ENCODE measurements at regions not wholly inside any gene's neighbourhood (a gene's known extent, or its start where the extent isn't known, plus 50 kb on each side); places are given as distances from the start of the nearest gene placed in this dataset.

DNA sequence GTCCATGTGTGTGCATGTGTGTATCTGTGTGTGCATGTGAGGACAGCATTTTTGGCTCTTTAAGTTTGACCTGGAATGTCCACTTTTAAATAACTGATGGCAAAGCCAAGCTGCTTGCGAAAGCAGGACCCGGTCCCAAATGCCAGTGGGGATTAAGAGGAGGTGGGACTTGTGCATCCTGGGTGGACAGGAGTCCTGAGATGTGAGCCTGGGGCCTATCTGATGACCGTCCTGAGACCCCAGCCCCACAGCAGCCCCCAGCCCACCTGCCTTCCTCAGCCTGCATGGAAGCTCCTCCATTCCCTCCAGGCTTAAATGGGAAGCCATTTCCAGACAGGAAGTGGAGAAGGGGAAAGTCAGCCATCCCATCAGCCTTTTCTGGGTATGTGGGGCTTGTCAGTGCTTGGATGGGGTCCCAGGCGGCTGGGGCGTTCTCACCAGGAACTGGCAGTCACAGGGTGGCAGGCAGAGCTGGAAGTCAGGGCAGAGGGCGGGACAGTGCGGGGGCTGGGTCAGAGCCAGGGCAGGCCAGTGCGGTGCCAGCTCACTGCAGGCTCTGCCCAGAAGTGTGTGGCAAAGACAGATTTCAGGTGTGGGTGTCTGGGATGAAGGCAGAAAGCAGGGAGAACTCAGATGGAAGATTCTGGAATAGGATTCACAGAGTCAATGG is 117.8 kb downstream of the ACKR3 start (continued):
- no peak for TF ChIP-seq BRF2 (IDR thresholded peaks at IDR 0.05; ENCODE audit: borderline replicate concordance, insufficient read depth, insufficient read length)
- TF ChIP-seq DLX4 (CRISPR knock-in tag; IDR thresholded peaks at IDR 0.05): no peak
- TF ChIP-seq RBM15 (IDR thresholded peaks at IDR 0.05; ENCODE audit: insufficient read depth, low read length): no peak
- TF ChIP-seq PTTG1 (tag; IDR thresholded peaks at IDR 0.05; ENCODE audit: low read depth): no peak
- TF ChIP-seq ZNF212 (CRISPR knock-in tag; IDR thresholded peaks at IDR 0.05): no peak
- no peak for TF ChIP-seq SNRNP70 (optimal IDR thresholded peaks at IDR 0.05; ENCODE audit: low read depth, low read length)
- TF ChIP-seq RUNX1 (IDR thresholded peaks at IDR 0.05; ENCODE audit: low read depth): no peak
- no peak for TF ChIP-seq ESRRB (CRISPR knock-in tag; IDR thresholded peaks at IDR 0.05; ENCODE audit: borderline replicate concordance)
- TF ChIP-seq PURB (CRISPR knock-in tag; IDR thresholded peaks at IDR 0.05; ENCODE audit: low read depth): no peak
- TF ChIP-seq FOXJ2 (tag; IDR thresholded peaks at IDR 0.05): no peak

DNA sequence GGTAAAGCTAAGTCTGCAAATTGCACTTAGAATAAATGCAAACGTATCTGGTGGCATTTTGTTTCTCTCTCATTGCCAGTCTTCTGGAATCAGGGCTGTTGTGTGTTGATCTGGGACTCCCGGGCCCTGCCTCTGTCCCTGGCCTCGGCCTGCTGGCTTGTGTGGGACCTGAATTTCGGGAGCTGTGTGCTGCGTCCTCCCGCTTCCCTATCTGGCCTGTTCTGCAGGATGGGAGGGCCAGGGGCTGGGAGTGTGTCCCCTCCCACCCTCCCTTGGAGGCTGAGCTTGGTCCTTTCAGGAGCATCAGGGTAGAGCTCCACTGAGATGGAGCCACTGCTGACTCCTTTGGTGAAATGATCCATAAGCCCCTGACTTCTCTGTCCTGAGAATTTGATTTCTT is 118.5 kb downstream of the ACKR3 start:
- Histone ChIP-seq H3K27me3 (ENCODE audit: control insufficient read depth in 2 of 2, insufficient read depth in 2 of 2, low read length in 2 of 2) (peaks cover 0 to 4% of the 10 kb centered on the region in 2 experiments; a peak in 2 of 5 replicates), H3K9me3 (replicated peaks; ENCODE audit: control insufficient read depth, insufficient read depth, low read depth, low read length) (no peaks in the 10 kb centered on the region), H3K9me1 (ENCODE audit: control insufficient read depth, insufficient read depth, low read length) (no peaks in the 10 kb centered on the region), H3K4me1 (replicated peaks in 1 of 2; ENCODE audit: control insufficient read depth in 2 of 2, insufficient read depth in 2 of 2, low read length in 2 of 2) (no peaks in the 10 kb centered on the region), H3K27ac (ENCODE audit: extremely low read depth, low read depth, low read length) (no peak overlapping the region), H2AFZ (ENCODE audit: low read depth, low read length) (no peak overlapping the region), H3K36me3 (ENCODE audit: control insufficient read depth, insufficient read depth, low read length) (no peaks in the 10 kb centered on the region), H4K20me1 (replicated peaks; ENCODE audit: control insufficient read depth, insufficient read depth, low read length) (no peaks in the 10 kb centered on the region; the same call in 1 of the 2 replicates), H3K4me3 (no peak overlapping the region), H3K9ac (ENCODE audit: insufficient read depth in 1 of 2, low read depth in 2 of 2, low read length in 2 of 2) (no peak overlapping the region), H3K4me2 (ENCODE audit: insufficient read depth, low read length) (no peak overlapping the region), H3K79me2 (ENCODE audit: control insufficient read depth, insufficient read depth, low read length) (no peaks in the 10 kb centered on the region)
- intact Hi-C loops (cut with micrococcal nuclease) (no loop called here), in situ Hi-C loops (cut with MboI) (no loop called here)
- POLR2A ChIA-PET: no interaction called here
- ATAC-seq (no peak), FAIRE-seq (no peak), DNase-seq (ENCODE audit: extremely low read depth in 1 of 4, low spot score in 3 of 4) (no peak)
- BruUV-seq (replicated peaks): no TSS peak
- WGBS (ENCODE audit: insufficient coverage, low coverage, missing lambda C conversion rate): 0% methylated on average over 3 of the region's 6 CpGs
- CTCF ChIA-PET (ENCODE audit: low intra/inter-chr PET ratio): no interaction called here
- TF ChIP-seq, protein P1, sequence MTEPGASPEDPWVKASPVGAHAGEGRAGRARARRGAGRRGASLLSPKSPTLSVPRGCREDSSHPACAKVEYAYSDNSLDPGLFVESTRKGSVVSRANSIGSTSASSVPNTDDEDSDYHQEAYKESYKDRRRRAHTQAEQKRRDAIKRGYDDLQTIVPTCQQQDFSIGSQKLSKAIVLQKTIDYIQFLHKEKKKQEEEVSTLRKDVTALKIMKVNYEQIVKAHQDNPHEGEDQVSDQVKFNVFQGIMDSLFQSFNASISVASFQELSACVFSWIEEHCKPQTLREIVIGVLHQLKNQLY (CRISPR knock-in tag; conservative IDR thresholded peaks at IDR 0.05): no peak
- TF ChIP-seq CREM (IDR thresholded peaks at IDR 0.05; ENCODE audit: low read depth): no peak
- TF ChIP-seq BDP1 (IDR thresholded peaks at IDR 0.05; ENCODE audit: insufficient read depth, insufficient read length): no peak
- TF ChIP-seq STAT5A (IDR thresholded peaks at IDR 0.05; ENCODE audit: borderline replicate concordance, low read length): no peak
- TF ChIP-seq CCNT2 (IDR thresholded peaks at IDR 0.05; ENCODE audit: borderline replicate concordance, extremely low read depth, insufficient read length, low read depth, low read length): no peak
- no peak for TF ChIP-seq ZNF3 (CRISPR knock-in tag; IDR thresholded peaks at IDR 0.05)
- no peak for TF ChIP-seq TEAD1 (CRISPR knock-in tag; IDR thresholded peaks at IDR 0.05)
- TF ChIP-seq, protein P2, sequence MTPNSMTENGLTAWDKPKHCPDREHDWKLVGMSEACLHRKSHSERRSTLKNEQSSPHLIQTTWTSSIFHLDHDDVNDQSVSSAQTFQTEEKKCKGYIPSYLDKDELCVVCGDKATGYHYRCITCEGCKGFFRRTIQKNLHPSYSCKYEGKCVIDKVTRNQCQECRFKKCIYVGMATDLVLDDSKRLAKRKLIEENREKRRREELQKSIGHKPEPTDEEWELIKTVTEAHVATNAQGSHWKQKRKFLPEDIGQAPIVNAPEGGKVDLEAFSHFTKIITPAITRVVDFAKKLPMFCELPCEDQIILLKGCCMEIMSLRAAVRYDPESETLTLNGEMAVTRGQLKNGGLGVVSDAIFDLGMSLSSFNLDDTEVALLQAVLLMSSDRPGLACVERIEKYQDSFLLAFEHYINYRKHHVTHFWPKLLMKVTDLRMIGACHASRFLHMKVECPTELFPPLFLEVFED (CRISPR knock-in tag; conservative IDR thresholded peaks at IDR 0.05): no peak
- TF ChIP-seq ZNF695 (CRISPR knock-in tag; IDR thresholded peaks at IDR 0.05): no peak

Data from K562 (cell line).